ENCODE measurements at regions not wholly inside any gene's neighbourhood (a gene's known extent, or its start where the extent isn't known, plus 50 kb on each side); places are given as distances from the start of the nearest gene placed in this dataset.

- no peak for DNase-seq (ENCODE audit: low read depth)
- no peak overlapping the region for H3K4me3 ChIP-seq (ENCODE audit: low read depth, low read length)
- no peak for TF ChIP-seq CTCF (IDR thresholded peaks at IDR 0.05; ENCODE audit: low read depth, low read length, missing control alignments)
Observed at GRCh38 chr2:219851169-219851568, 223.7 kb downstream of the SLC4A3 start.

DNA sequence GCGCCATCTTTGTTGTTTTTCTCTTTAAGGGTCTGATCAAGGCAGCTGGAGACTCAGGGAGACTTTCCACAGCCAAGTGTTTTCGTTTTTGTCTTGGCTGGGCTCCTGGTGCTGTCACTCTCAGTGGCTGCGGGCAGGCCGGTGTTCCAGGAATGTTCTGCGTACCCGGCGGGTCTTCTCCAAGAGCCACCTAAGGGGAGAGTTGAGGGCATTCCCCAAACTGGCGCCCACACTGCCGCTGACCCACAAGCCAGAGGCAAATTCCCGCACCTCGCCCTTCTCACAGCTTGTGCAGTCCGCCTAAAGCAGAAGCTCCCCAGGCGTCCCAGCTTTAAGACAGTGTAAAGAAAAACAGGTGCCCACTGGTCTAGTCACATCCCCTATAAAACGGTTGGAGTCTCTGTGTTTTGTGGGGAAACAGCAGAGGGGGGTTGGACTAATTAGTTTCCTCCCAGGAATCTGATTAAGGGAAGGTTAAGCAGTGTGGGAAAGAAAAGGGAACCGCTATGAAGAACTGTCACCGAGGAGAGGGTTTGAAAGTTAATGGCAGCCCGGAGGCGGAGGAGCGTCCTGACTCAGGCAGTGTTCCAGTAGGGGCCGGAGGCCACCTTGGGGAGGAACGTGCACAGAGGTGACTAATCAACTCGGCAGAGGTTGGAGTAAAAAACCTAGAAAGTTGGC, 224.5 kb downstream of the SLC4A3 start:
- no peak overlapping the region for H3K4me3 ChIP-seq (ENCODE audit: low read depth, low read length)
- TF ChIP-seq CTCF (IDR thresholded peaks at IDR 0.05; ENCODE audit: low read depth, low read length, missing control alignments) = no peak
- DNase-seq (ENCODE audit: low read depth) = no peak

- H3K4me3 ChIP-seq (ENCODE audit: low read depth, low read length) = no peak overlapping the region
- DNase-seq (ENCODE audit: low read depth) = no peak
- TF ChIP-seq CTCF (IDR thresholded peaks at IDR 0.05; ENCODE audit: low read depth, low read length, missing control alignments) = no peak
Observed at GRCh38 chr2:219852626-219853025, 225.2 kb downstream of the SLC4A3 start.

DNA sequence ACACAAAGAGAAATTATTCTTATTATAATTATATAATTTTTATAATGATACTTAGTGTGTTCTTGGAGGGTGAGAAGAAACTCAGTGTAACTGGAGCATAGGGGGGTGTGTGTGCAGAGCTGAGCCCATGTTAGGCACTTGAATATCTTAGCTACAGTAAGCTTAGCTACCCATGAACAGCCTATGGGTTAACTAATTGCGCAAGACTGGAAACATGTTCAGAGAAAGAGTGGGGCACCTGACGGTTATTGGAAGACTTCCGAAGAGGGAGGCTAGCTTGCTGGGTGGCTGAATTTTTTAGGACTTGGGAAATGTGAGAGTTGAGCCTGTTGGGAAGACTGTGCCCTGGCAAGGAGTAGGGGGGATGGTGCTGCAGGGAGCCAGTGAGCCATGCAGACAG, 229.2 kb downstream of the SLC4A3 start:
- TF ChIP-seq CTCF (IDR thresholded peaks at IDR 0.05; ENCODE audit: low read depth, low read length, missing control alignments) = no peak
- DNase-seq (ENCODE audit: low read depth) = no peak
- H3K4me3 ChIP-seq (ENCODE audit: low read depth, low read length) = no peak overlapping the region

- no peak for TF ChIP-seq CTCF (IDR thresholded peaks at IDR 0.05; ENCODE audit: low read depth, low read length, missing control alignments)
- no peak overlapping the region for H3K4me3 ChIP-seq (ENCODE audit: low read depth, low read length)
- no peak for DNase-seq (ENCODE audit: low read depth)
Observed at GRCh38 chr2:219857751-219858150, 230.3 kb downstream of the SLC4A3 start.

- no peak for DNase-seq (ENCODE audit: low read depth)
- no peak for TF ChIP-seq CTCF (IDR thresholded peaks at IDR 0.05; ENCODE audit: low read depth, low read length, missing control alignments)
- H3K4me3 ChIP-seq (ENCODE audit: low read depth, low read length) = no peak overlapping the region
Observed at GRCh38 chr2:219861307-219861706, 233.9 kb downstream of the SLC4A3 start.

GRCh38 chr2:219864154-219864553, 236.7 kb downstream of the SLC4A3 start:
- no peak for TF ChIP-seq CTCF (IDR thresholded peaks at IDR 0.05; ENCODE audit: low read depth, low read length, missing control alignments)
- DNase-seq (ENCODE audit: low read depth) = no peak

More at GRCh38 chr2:219864154-219864553, 236.7 kb downstream of the SLC4A3 start:
- no peak overlapping the region for H3K4me3 ChIP-seq (ENCODE audit: low read depth, low read length)
